ENCODE measurements at regions not wholly inside any gene's neighbourhood (a gene's known extent, or its start where the extent isn't known, plus 50 kb on each side); places are given as distances from the start of the nearest gene placed in this dataset.

GRCh38 chr1:11379851-11380250 is 99.1 kb upstream of the DISP3 start:
- TF ChIP-seq POLR2AphosphoS5 (IDR thresholded peaks at IDR 0.05) (no peak), CTCF (IDR thresholded peaks at IDR 0.05) (no peak), POLR2A (IDR thresholded peaks at IDR 0.05) (no peak), EP300 (IDR thresholded peaks at IDR 0.05) (no peak)
- Histone ChIP-seq H3K27ac (no peak overlapping the region), H3K4me3 (no peak overlapping the region), H3K4me1 (no peaks in the 10 kb centered on the region), H3K27me3 (peaks cover 0 to 51% (median 3%) of the 10 kb centered on the region in 3 donors), H3K9me3 (peaks cover 0 to 10% (median 6%) of the 10 kb centered on the region in 4 donors), H3K36me3 (no peaks in the 10 kb centered on the region)
- DNase-seq: no peak
- 31 to 42% (median 38%) methylated on average over 8 of the region's 8 CpGs for WGBS, 5 donors
- intact Hi-C loops (cut with DNase I; ENCODE audit: low total_unique reads): no loop called here

- peaks cover 0 to 56% (median 3%) of the 10 kb centered on the region in 3 donors for H3K27me3 ChIP-seq
- DNase-seq: no peak
- TF ChIP-seq POLR2AphosphoS5 (IDR thresholded peaks at IDR 0.05): no peak
- TF ChIP-seq EP300 (IDR thresholded peaks at IDR 0.05): no peak
- TF ChIP-seq POLR2A (IDR thresholded peaks at IDR 0.05): no peak
- no peak for TF ChIP-seq CTCF (IDR thresholded peaks at IDR 0.05)
- peaks cover 0 to 10% (median 6%) of the 10 kb centered on the region in 4 donors for H3K9me3 ChIP-seq
- intact Hi-C loops (cut with DNase I; ENCODE audit: low total_unique reads): no loop called here
- H3K36me3 ChIP-seq: no peaks in the 10 kb centered on the region
- WGBS, 5 donors: 60 to 68% (median 64%) methylated on average over 5 of the region's 5 CpGs
- no peak overlapping the region for H3K4me3 ChIP-seq
- H3K27ac ChIP-seq: no peak overlapping the region
- no peaks in the 10 kb centered on the region for H3K4me1 ChIP-seq
Measured at GRCh38 chr1:11380500-11380899, 98.5 kb upstream of the DISP3 start.

- Histone ChIP-seq H3K4me1 (no peaks in the 10 kb centered on the region), H3K9me3 (peaks cover 0 to 10% (median 6%) of the 10 kb centered on the region in 4 donors), H3K27ac (no peak overlapping the region), H3K36me3 (no peaks in the 10 kb centered on the region), H3K4me3 (no peak overlapping the region), H3K27me3 (peaks cover 0 to 76% (median 12%) of the 10 kb centered on the region in 3 donors)
- intact Hi-C loops (cut with DNase I; ENCODE audit: low total_unique reads): no loop called here
- no peak for DNase-seq
- no peak for TF ChIP-seq CTCF (IDR thresholded peaks at IDR 0.05)
- no peak for TF ChIP-seq POLR2A (IDR thresholded peaks at IDR 0.05)
- no peak for TF ChIP-seq EP300 (IDR thresholded peaks at IDR 0.05)
- TF ChIP-seq POLR2AphosphoS5 (IDR thresholded peaks at IDR 0.05): no peak
- 55 to 64% (median 61%) methylated on average over 10 of the region's 10 CpGs for WGBS, 5 donors
Measured at GRCh38 chr1:11383553-11384169, 95.3 kb upstream of the DISP3 start.

GRCh38 chr1:11384170-11384554 is 94.8 kb upstream of the DISP3 start:
- intact Hi-C loops (cut with DNase I; ENCODE audit: low total_unique reads): no loop called here
- H3K9me3 ChIP-seq: peaks cover 0 to 10% (median 6%) of the 10 kb centered on the region in 4 donors
- DNase-seq: no peak
- H3K27ac ChIP-seq: no peak overlapping the region
- H3K36me3 ChIP-seq: no peaks in the 10 kb centered on the region
- H3K27me3 ChIP-seq: peaks cover 0 to 72% (median 12%) of the 10 kb centered on the region in 3 donors
- WGBS, 5 donors: 41 to 63% (median 58%) methylated on average over 6 of the region's 6 CpGs
- H3K4me1 ChIP-seq: no peaks in the 10 kb centered on the region
- TF ChIP-seq CTCF (IDR thresholded peaks at IDR 0.05) (no peak), POLR2AphosphoS5 (IDR thresholded peaks at IDR 0.05) (no peak), EP300 (IDR thresholded peaks at IDR 0.05) (no peak), POLR2A (IDR thresholded peaks at IDR 0.05) (no peak)
- no peak overlapping the region for H3K4me3 ChIP-seq
